Neural crest cell (in vitro differentiated cells): ENCODE measurements at regions not wholly inside any gene's neighbourhood (a gene's known extent, or its start where the extent isn't known, plus 50 kb on each side); places are given as distances from the start of the nearest gene placed in this dataset.

Experiments
- DNase-seq: peaks from one replicate; pipeline ENCODE4 v3.0.0; 2021; ENCODE audit warnings: low read depth, mixed read lengths, low spot score
- H3K27ac Mint-ChIP-seq: one replicate; pipeline ENCODE4 v1.8.0; 2021; ENCODE audit warnings: mild to moderate bottlenecking, mixed read lengths; ENCODE audit not compliant: unreplicated experiment
- H3K27me3 Mint-ChIP-seq: 2 replicates; pipeline ENCODE4 v1.8.0; 2021; ENCODE audit warnings: low read depth, mild to moderate bottlenecking, mixed read lengths
- H3K36me3 Mint-ChIP-seq: 2 replicates; pipeline ENCODE4 v1.8.0; 2021; ENCODE audit warnings: low read depth, mild to moderate bottlenecking, mixed read lengths
- H3K4me1 Mint-ChIP-seq: 2 replicates; pipeline ENCODE4 v1.8.0; 2021; ENCODE audit warnings: mixed read lengths
- H3K4me3 Mint-ChIP-seq: one replicate; pipeline ENCODE4 v1.8.0; 2021; ENCODE audit warnings: mild to moderate bottlenecking, mixed read lengths
- H3K9me3 Mint-ChIP-seq: 2 replicates; pipeline ENCODE4 v1.8.0; 2021; ENCODE audit warnings: mixed read lengths
- TF ChIP-seq, protein P1 (sequence below): fragments of 200-600 bp; sonication (generic); conservative IDR thresholded peaks from 2 replicates; pipeline ENCODE4 v1.5.0; 2021; ENCODE audit warnings: antibody characterized with exemption, mild to moderate bottlenecking

DNA sequence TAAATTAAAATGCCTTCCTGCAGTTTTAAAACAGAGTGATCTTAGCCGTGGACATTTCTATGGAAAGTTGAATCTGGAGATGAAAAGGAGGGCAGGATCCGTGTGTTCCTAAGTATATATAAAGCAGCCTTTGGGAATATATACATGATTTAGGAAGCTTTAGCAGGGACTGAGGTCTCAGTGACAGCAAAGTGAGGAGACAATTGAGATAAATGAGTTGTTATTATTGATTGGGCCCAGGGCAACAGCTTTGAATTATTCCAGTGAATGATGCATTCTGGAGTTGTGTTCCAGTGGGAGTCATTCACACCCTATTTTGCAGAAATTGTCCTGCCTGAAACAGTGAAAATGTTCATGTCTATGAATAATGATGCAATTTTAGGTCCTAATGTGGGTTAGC lies 281.4 kb downstream of the BCHE start:
- no peak for DNase-seq
- TF ChIP-seq, protein P1, sequence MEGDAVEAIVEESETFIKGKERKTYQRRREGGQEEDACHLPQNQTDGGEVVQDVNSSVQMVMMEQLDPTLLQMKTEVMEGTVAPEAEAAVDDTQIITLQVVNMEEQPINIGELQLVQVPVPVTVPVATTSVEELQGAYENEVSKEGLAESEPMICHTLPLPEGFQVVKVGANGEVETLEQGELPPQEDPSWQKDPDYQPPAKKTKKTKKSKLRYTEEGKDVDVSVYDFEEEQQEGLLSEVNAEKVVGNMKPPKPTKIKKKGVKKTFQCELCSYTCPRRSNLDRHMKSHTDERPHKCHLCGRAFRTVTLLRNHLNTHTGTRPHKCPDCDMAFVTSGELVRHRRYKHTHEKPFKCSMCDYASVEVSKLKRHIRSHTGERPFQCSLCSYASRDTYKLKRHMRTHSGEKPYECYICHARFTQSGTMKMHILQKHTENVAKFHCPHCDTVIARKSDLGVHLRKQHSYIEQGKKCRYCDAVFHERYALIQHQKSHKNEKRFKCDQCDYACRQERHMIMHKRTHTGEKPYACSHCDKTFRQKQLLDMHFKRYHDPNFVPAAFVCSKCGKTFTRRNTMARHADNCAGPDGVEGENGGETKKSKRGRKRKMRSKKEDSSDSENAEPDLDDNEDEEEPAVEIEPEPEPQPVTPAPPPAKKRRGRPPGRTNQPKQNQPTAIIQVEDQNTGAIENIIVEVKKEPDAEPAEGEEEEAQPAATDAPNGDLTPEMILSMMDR = no peak
- Mint-ChIP-seq H3K9me3 (peaks cover 2% of the 10 kb centered on the region), H3K36me3 (no peaks in the 10 kb centered on the region), H3K4me3 (no peak overlapping the region), H3K4me1 (no peaks in the 10 kb centered on the region), H3K27ac (no peak overlapping the region), H3K27me3 (no peaks in the 10 kb centered on the region)

DNA sequence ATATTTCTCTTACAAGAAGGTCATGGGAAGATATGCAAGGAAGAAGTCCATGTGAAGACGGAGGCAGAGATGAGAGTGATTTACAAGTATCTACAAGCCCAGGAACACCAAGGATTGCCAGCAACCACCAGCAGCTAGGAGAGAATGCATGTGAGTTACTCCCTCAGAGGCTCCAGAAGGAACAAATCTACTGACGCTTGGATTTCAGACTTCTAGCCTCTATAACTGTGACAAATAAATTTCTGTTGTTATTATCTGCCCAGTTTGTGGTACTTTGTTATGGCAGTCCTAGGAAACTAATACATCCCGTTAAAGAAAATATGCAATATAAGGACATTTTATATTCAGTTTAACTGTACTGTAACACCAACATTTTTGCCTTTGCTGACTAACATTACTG lies 283.9 kb downstream of the BCHE start:
- Mint-ChIP-seq H3K27ac (no peak overlapping the region), H3K9me3 (peaks cover 2% of the 10 kb centered on the region), H3K4me3 (no peak overlapping the region), H3K27me3 (no peaks in the 10 kb centered on the region), H3K36me3 (no peaks in the 10 kb centered on the region), H3K4me1 (no peaks in the 10 kb centered on the region)
- no peak for DNase-seq
- TF ChIP-seq, protein P1 = no peak

DNA sequence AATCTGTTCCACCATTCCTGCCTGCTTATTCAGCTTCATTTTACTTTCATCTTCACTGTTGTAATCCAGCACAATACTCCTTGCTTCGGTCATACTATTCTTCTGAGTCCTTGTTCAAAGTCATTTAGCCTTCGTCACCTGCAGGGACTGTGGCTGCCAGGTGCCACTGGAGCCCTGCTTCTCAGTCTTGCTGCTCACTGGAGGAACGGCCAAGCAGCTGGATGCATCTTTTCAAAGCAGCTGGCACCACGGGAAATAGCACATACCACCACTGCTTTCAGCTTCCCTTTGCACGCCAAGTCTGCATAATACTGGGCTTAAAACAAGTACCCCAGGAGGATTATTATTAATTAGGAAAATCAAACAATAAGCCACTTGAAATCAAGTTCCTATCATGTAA lies 287.6 kb downstream of the BCHE start:
- no peak overlapping the region for H3K4me3 Mint-ChIP-seq
- no peaks in the 10 kb centered on the region for H3K4me1 Mint-ChIP-seq
- H3K27ac Mint-ChIP-seq = no peak overlapping the region
- peaks cover 2% of the 10 kb centered on the region for H3K9me3 Mint-ChIP-seq
- no peak for DNase-seq
- H3K36me3 Mint-ChIP-seq = no peaks in the 10 kb centered on the region
- TF ChIP-seq, protein P1 = no peak
- no peaks in the 10 kb centered on the region for H3K27me3 Mint-ChIP-seq

DNA sequence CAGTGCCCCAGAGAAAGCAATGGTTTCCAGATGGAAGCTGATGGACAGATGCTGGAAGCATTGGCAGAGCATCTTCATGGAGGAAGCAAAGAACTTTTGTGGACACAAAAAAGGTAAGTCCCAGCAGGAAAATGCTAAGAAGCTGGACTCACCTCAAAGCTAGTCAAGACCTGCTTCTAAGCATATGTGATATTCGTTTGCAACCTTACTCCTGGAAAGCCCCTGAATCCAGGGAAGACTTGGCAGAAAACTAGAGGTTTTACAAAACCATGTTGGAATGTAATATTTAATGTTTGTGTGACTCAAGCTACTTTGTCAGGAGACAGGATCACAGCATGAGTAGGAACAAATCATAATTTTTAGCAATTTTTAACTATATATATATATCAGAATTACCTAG lies 288.2 kb downstream of the BCHE start:
- H3K4me1 Mint-ChIP-seq = no peaks in the 10 kb centered on the region
- no peak overlapping the region for H3K27ac Mint-ChIP-seq
- no peak for DNase-seq
- no peak overlapping the region for H3K4me3 Mint-ChIP-seq
- H3K36me3 Mint-ChIP-seq = no peaks in the 10 kb centered on the region
- no peaks in the 10 kb centered on the region for H3K27me3 Mint-ChIP-seq
- H3K9me3 Mint-ChIP-seq = peaks cover 2% of the 10 kb centered on the region
- TF ChIP-seq, protein P1 = no peak

DNA sequence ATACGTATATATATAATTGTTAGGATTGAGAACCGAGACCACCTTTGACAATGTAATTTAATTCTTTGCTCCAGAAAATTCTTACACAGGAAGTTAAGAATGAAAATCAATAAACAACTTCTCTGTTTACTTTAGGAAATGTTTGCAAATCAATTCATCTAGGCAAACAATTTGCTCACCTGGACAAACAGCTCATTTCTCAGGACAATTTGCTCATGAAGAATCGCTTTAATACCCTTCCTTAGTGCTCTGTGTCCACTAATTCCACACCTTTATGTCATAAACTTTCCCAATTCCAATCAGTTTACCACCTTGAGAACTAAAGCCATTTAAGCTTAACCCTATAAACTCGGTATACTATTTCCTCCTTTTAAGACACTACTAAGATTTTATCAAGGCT lies 292.2 kb downstream of the BCHE start:
- DNase-seq = no peak
- Mint-ChIP-seq H3K4me3 (no peak overlapping the region), H3K4me1 (no peaks in the 10 kb centered on the region), H3K27ac (no peak overlapping the region), H3K36me3 (no peaks in the 10 kb centered on the region), H3K27me3 (no peaks in the 10 kb centered on the region), H3K9me3 (peaks cover 3% of the 10 kb centered on the region)
- TF ChIP-seq, protein P1 = no peak

DNA sequence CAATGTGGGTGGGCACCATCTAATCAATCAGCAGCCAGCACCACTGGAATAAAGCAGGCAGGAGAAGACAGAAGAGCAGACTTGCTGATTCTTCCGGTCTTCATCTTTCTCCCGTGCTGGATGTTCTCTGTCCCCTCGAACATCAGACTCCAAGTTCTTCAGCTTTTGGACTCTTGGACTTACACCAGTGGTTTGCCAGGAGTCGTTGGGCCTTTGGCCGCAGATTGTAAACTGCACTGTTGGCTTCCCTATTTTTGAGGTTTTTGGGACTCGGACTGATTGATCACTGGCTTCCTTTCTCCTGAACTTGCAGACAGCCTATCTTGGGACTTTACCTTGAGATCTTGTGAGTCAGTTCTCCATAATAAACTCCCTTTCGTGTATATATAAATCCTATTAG lies 292.8 kb downstream of the BCHE start:
- Mint-ChIP-seq H3K9me3 (peaks cover 3% of the 10 kb centered on the region), H3K36me3 (no peaks in the 10 kb centered on the region), H3K4me3 (no peak overlapping the region), H3K4me1 (no peaks in the 10 kb centered on the region), H3K27ac (no peak overlapping the region), H3K27me3 (no peaks in the 10 kb centered on the region)
- no peak for DNase-seq
- TF ChIP-seq, protein P1 = no peak
